A673 (cell line): ENCODE measurements at regions not wholly inside any gene's neighbourhood (a gene's known extent, or its start where the extent isn't known, plus 50 kb on each side); places are given as distances from the start of the nearest gene placed in this dataset.

Experiments used
- BruUV-seq: library from RNA; stranded (reverse); fragments of 400-500 nt; replicated peaks from 2 replicates; lab custom pipeline; 2021; lab: Mats Ljungman, UMichigan
- CTCF ChIA-PET: fragments of 300-600 bp; sonication (Branson Sonifier 250); formaldehyde crosslinking; loops from one replicate; lab custom pipeline; 2022; ENCODE audit warnings: antibody characterized with exemption; lab: Charles Lee
- POLR2A ChIA-PET: fragments of 300-600 bp; sonication (Branson Sonifier 250); formaldehyde crosslinking; loops from one replicate; lab custom pipeline; 2022; ENCODE audit warnings: antibody characterized with exemption; ENCODE audit not compliant: low non-redundant PET; lab: Charles Lee
- DNase-seq: peaks from one replicate; pipeline ENCODE4 v3.0.0-alpha.2; 2015; ENCODE audit warnings: low spot score
- H3K27ac ChIP-seq: fragments of 200-600 bp; sonication (generic); 2 replicates; pipeline ENCODE4 v1.5.1; 2016; ENCODE audit warnings: mixed run types, low read depth, mild to moderate bottlenecking, mixed read lengths, antibody characterized with exemption, low read length; ENCODE audit not compliant: poor library complexity, severe bottlenecking
- H3K27me3 ChIP-seq: fragments of 200-600 bp; sonication (generic); replicated peaks from 2 replicates; pipeline ENCODE4 v1.6.1; 2017; ENCODE audit warnings: mixed run types, low read depth, mild to moderate bottlenecking, mixed read lengths, antibody characterized with exemption, low read length; ENCODE audit not compliant: insufficient read depth, poor library complexity
- H3K36me3 ChIP-seq: fragments of 200-600 bp; sonication (generic); 2 replicates; pipeline ENCODE4 v1.6.1; 2016; ENCODE audit warnings: mixed run types, mild to moderate bottlenecking, mixed read lengths, antibody characterized with exemption, low read length; ENCODE audit not compliant: insufficient read depth, poor library complexity, severe bottlenecking
- H3K4me1 ChIP-seq: fragments of 200-600 bp; sonication (generic); 2 replicates; pipeline ENCODE4 v1.6.1; 2017; ENCODE audit warnings: mixed run types, mild to moderate bottlenecking, mixed read lengths, antibody characterized with exemption, low read length; ENCODE audit not compliant: insufficient read depth, poor library complexity, severe bottlenecking
- H3K4me3 ChIP-seq: fragments of 200-600 bp; sonication (generic); 2 replicates; pipeline ENCODE4 v1.5.1; 2016; ENCODE audit warnings: low read depth, mixed run types, mild to moderate bottlenecking, mixed read lengths, low read length; ENCODE audit not compliant: poor library complexity, severe bottlenecking
- H3K9me3 ChIP-seq: fragments of 200-600 bp; sonication (generic); 2 replicates; pipeline ENCODE4 v1.6.1; 2016; ENCODE audit warnings: mixed run types, low read depth, mild to moderate bottlenecking, mixed read lengths, antibody characterized with exemption, low read length; ENCODE audit not compliant: poor library complexity, severe bottlenecking
- EZH2 ChIP-seq: fragments of 200-600 bp; sonication (generic); IDR thresholded peaks from 2 replicates; pipeline ENCODE4 v1.6.1; 2017; ENCODE audit warnings: borderline replicate concordance, low read depth, mild to moderate bottlenecking, mixed read lengths, antibody characterized with exemption, low read length; ENCODE audit not compliant: poor library complexity, severe bottlenecking
- intact Hi-C: fragments of 100-400 bp; cut with micrococcal nuclease; formaldehyde crosslinking; loops from one replicate; pipeline ENCODE4 v1.10.0; 2022; ENCODE audit not compliant: unreplicated experiment
- TF ChIP-seq, protein P1 (sequence below): fragments of 300-800, 200-600 bp; sonication (generic); conservative IDR thresholded peaks from 2 replicates; pipeline ENCODE4 v1.5.1; 2017; ENCODE audit warnings: low read depth, mild to moderate bottlenecking, antibody characterized with exemption, low read length, moderate library complexity, mixed read lengths

DNA sequence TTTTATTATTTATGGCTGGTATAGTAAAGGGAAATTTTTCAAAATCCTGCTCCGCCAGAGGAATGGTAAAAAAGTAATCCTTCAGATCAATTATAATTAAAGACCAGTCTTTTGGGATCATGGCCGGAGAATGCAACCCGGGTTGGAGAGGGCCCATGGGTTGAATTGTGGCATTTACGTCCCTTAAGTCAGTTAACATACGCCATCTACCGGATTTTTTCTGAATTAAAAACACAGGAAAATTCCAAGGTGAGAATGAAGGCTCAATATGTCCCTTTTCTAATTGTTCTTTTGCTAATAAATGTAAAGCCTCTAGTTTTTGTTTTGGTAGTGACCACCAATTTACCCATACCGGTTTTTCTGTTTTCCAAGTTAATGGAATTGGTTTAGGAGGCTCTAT lies 602.8 kb downstream of the ALG10 start:
- DNase-seq, result peak; percentile 30
- no TSS peak for BruUV-seq
- intact Hi-C loops, result loop anchor here (2.0 kb wide), 1 partner anchor 502 kb away; no protein-coding TSS in a partner anchor
- no peaks in the 10 kb centered on the region for H3K27me3 ChIP-seq
- H3K27ac ChIP-seq, result no peak overlapping the region
- H3K4me1 ChIP-seq, result no peaks in the 10 kb centered on the region
- no peak for TF ChIP-seq EZH2
- TF ChIP-seq, protein P1, sequence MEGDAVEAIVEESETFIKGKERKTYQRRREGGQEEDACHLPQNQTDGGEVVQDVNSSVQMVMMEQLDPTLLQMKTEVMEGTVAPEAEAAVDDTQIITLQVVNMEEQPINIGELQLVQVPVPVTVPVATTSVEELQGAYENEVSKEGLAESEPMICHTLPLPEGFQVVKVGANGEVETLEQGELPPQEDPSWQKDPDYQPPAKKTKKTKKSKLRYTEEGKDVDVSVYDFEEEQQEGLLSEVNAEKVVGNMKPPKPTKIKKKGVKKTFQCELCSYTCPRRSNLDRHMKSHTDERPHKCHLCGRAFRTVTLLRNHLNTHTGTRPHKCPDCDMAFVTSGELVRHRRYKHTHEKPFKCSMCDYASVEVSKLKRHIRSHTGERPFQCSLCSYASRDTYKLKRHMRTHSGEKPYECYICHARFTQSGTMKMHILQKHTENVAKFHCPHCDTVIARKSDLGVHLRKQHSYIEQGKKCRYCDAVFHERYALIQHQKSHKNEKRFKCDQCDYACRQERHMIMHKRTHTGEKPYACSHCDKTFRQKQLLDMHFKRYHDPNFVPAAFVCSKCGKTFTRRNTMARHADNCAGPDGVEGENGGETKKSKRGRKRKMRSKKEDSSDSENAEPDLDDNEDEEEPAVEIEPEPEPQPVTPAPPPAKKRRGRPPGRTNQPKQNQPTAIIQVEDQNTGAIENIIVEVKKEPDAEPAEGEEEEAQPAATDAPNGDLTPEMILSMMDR, result peak; percentile 47
- H3K9me3 ChIP-seq, result no peaks in the 10 kb centered on the region
- no peak overlapping the region for H3K4me3 ChIP-seq
- H3K36me3 ChIP-seq, result no peaks in the 10 kb centered on the region
- POLR2A ChIA-PET, result no interaction called here
- CTCF ChIA-PET, result no interaction called here

DNA sequence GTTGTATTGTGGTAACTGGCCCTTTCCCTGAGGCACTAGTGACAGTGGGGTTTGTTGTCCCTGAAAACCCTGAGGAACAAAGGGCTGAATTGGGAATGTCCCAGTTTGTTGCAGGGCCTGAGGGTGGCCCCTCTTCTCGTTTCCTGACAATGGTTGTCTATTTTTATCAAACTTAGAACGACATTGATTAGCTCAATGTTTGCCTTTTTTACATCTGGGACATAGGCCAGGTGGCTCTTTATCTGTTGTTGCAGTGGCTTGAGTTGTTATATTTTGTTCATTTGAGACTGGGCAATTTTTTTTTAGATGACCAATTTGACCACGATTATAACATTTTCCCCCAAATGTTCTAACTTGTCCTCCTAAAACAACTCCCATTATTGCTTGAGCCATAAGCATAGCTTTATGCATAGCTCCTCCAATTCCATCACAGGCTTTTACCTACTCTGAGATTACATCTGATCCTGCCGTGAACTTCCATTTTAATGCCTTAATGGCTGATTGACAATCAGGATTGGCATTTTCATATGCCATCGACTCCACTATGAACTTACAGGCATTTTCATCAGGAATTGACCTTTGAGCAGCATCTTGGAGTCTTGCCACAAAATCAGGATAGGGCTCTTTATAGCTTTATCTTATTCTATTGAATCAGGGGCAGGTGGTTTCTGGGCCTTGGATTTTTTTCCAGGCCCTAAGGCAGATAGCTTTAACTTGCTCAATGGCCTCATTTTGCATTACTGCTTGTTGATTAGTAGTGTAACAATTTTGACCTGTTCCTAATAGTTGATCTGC lies 604.3 kb downstream of the ALG10 start:
- no TSS peak for BruUV-seq
- CTCF ChIA-PET, result interaction anchor here (0.6 to 0.9 kb wide), 2 partner anchors 502 to 504 kb away, joined by 3 read pairs; no protein-coding TSS in a partner anchor
- H3K9me3 ChIP-seq, result peaks cover under 1% of the 10 kb centered on the region
- intact Hi-C loops, result no loop called here
- DNase-seq, result no peak
- H3K27me3 ChIP-seq, result no peaks in the 10 kb centered on the region
- no peaks in the 10 kb centered on the region for H3K36me3 ChIP-seq
- H3K4me1 ChIP-seq, result no peaks in the 10 kb centered on the region
- TF ChIP-seq, protein P1, result no peak
- no peak for TF ChIP-seq EZH2
- no peak overlapping the region for H3K4me3 ChIP-seq
- POLR2A ChIA-PET, result no interaction called here
- H3K27ac ChIP-seq, result no peak overlapping the region
